H9 (cell line): ENCODE measurements at regions not wholly inside any gene's neighbourhood (a gene's known extent, or its start where the extent isn't known, plus 50 kb on each side); places are given as distances from the start of the nearest gene placed in this dataset.

Experiments
- DNase-seq: peaks from one replicate; pipeline ENCODE4 v3.0.0-alpha.2; 2017
- H2AFZ ChIP-seq: one replicate; pipeline ENCODE4 v1.6.1; 2013; ENCODE audit warnings: mild to moderate bottlenecking, low read length, control low read depth, moderate library complexity
- H2AK5ac ChIP-seq: 2 replicates; pipeline ENCODE4 v1.6.1; 2013; ENCODE audit warnings: low read length, control low read depth, mixed read lengths; ENCODE audit not compliant: insufficient read length
- H2BK120ac ChIP-seq: one replicate; pipeline ENCODE4 v1.6.1; 2013; ENCODE audit warnings: low read depth, mild to moderate bottlenecking, low read length, control low read depth, inconsistent platforms; ENCODE audit not compliant: poor library complexity, severe bottlenecking
- H2BK12ac ChIP-seq: 2 replicates; pipeline ENCODE4 v1.6.1; 2013; ENCODE audit warnings: low read length, control low read depth, mixed read lengths, low read depth; ENCODE audit not compliant: insufficient read length
- H2BK15ac ChIP-seq: 2 replicates; pipeline ENCODE4 v1.6.1; 2013; ENCODE audit warnings: low read depth, low read length, control low read depth
- H2BK20ac ChIP-seq: one replicate; pipeline ENCODE4 v1.6.1; 2013; ENCODE audit warnings: low read depth, mild to moderate bottlenecking, low read length, control low read depth, inconsistent platforms; ENCODE audit not compliant: poor library complexity, severe bottlenecking
- H2BK5ac ChIP-seq: 2 replicates; pipeline ENCODE4 v1.6.1; 2013; ENCODE audit warnings: low read length, control low read depth, mixed read lengths; ENCODE audit not compliant: insufficient read length
- H3K14ac ChIP-seq: 2 replicates; pipeline ENCODE4 v1.6.1; 2013; ENCODE audit warnings: low read length, control low read depth; ENCODE audit not compliant: insufficient read depth
- H3K18ac ChIP-seq: 2 replicates; pipeline ENCODE4 v1.6.1; 2013; ENCODE audit warnings: low read depth, mild to moderate bottlenecking, mixed read lengths, low read length, control low read depth; ENCODE audit not compliant: insufficient read length
- H3K23ac ChIP-seq: 2 replicates; pipeline ENCODE4 v1.6.1; 2013; ENCODE audit warnings: low read length, control low read depth, mixed read lengths, low read depth; ENCODE audit not compliant: insufficient read length
- H3K23me2 ChIP-seq: 2 replicates; pipeline ENCODE4 v1.6.1; 2013; ENCODE audit warnings: low read depth, mild to moderate bottlenecking, mixed read lengths, low read length, control low read depth; ENCODE audit not compliant: insufficient read length, poor library complexity, severe bottlenecking
- H3K27ac ChIP-seq: 2 replicates; pipeline ENCODE4 v1.5.1; 2013; ENCODE audit warnings: low read length, control low read depth, mixed read lengths, low read depth; ENCODE audit not compliant: insufficient read length
- H3K27me3 ChIP-seq: 2 replicates; pipeline ENCODE4 v1.6.1; 2013; ENCODE audit warnings: low read length, control low read depth, inconsistent platforms; ENCODE audit not compliant: insufficient read depth
- H3K4ac ChIP-seq: 2 replicates; pipeline ENCODE4 v1.6.1; 2013; ENCODE audit warnings: low read depth, mild to moderate bottlenecking, control low read depth, inconsistent platforms, low read length, moderate library complexity
- H3K4me1 ChIP-seq: 2 replicates; pipeline ENCODE4 v1.6.1; 2013; ENCODE audit warnings: low read length, control low read depth, inconsistent platforms; ENCODE audit not compliant: insufficient read depth
- H3K4me2 ChIP-seq: 2 replicates; pipeline ENCODE4 v1.6.1; 2013; ENCODE audit warnings: low read length, control low read depth, mixed read lengths; ENCODE audit not compliant: insufficient read length, insufficient read depth
- H3K56ac ChIP-seq: 2 replicates; pipeline ENCODE4 v1.6.1; 2013; ENCODE audit warnings: low read depth, mild to moderate bottlenecking, mixed read lengths, low read length, control low read depth; ENCODE audit not compliant: insufficient read length
- H3K79me1 ChIP-seq: 2 replicates; pipeline ENCODE4 v1.6.1; 2013; ENCODE audit warnings: low read depth, mild to moderate bottlenecking, moderate library complexity, low read length, control low read depth, inconsistent platforms; ENCODE audit not compliant: insufficient read depth, poor library complexity, severe bottlenecking
- H3K79me2 ChIP-seq: 2 replicates; pipeline ENCODE4 v1.6.1; 2013; ENCODE audit warnings: low read length, control low read depth, inconsistent platforms; ENCODE audit not compliant: insufficient read depth
- H3K9ac ChIP-seq: 2 replicates; pipeline ENCODE4 v1.6.1; 2013; ENCODE audit warnings: low read length, control low read depth, mixed read lengths; ENCODE audit not compliant: insufficient read length; ENCODE audit errors: extremely low read depth
- H3K9me3 ChIP-seq: one replicate; pipeline ENCODE4 v1.6.1; 2013; ENCODE audit warnings: low read depth, low read length, inconsistent platforms; ENCODE audit not compliant: control insufficient read depth
- H3T11ph ChIP-seq: one replicate; pipeline ENCODE4 v1.6.1; 2013; ENCODE audit warnings: mild to moderate bottlenecking, low read length, control low read depth, inconsistent platforms
- H4K20me1 ChIP-seq: one replicate; pipeline ENCODE4 v1.6.1; 2013; ENCODE audit not compliant: control insufficient read depth, insufficient read length, insufficient read depth
- H4K5ac ChIP-seq: 2 replicates; pipeline ENCODE4 v1.6.1; 2013; ENCODE audit warnings: low read depth, mild to moderate bottlenecking, mixed read lengths, low read length, control low read depth; ENCODE audit not compliant: insufficient read length
- H4K8ac ChIP-seq: replicated peaks from 2 replicates; pipeline ENCODE4 v1.6.1; 2013; ENCODE audit warnings: low read length, control low read depth, mixed read lengths, low read depth; ENCODE audit not compliant: insufficient read length
- H4K91ac ChIP-seq: 2 replicates; pipeline ENCODE4 v1.6.1; 2013; ENCODE audit warnings: low read depth, mild to moderate bottlenecking, moderate library complexity, mixed read lengths, low read length, control low read depth; ENCODE audit not compliant: insufficient read length
- H3K27ac Mint-ChIP-seq, 3 experiments: 2 replicates in 2 of 3; 3 replicates in 1 of 3; pipeline ENCODE4 v1.8.0; 2020 to 2021; ENCODE audit warnings: mixed read lengths in 3 of 3, mild to moderate bottlenecking in 1 of 3, moderate library complexity in 1 of 3
- H3K27me3 Mint-ChIP-seq: 2 replicates; pipeline ENCODE4 v1.8.0; 2021; ENCODE audit warnings: low read depth, mild to moderate bottlenecking, moderate library complexity, mixed read lengths
- H3K36me3 Mint-ChIP-seq, 3 experiments: 2 replicates in 2 of 3; 3 replicates in 1 of 3; pipeline ENCODE4 v1.8.0; 2020 to 2021; ENCODE audit warnings: low read depth in 3 of 3, mixed read lengths in 3 of 3; ENCODE audit not compliant: insufficient read depth in 1 of 3
- H3K4me1 Mint-ChIP-seq, 2 experiments: 2 replicates each; pipeline ENCODE4 v1.8.0; 2020; ENCODE audit warnings: mixed read lengths in 2 of 2
- H3K4me3 Mint-ChIP-seq, 2 experiments: 2 replicates in 1 of 2; 3 replicates in 1 of 2; pipeline ENCODE4 v1.8.0; 2020 to 2021; ENCODE audit warnings: mild to moderate bottlenecking in 2 of 2, mixed read lengths in 2 of 2, moderate library complexity in 1 of 2
- H3K9me3 Mint-ChIP-seq, 2 experiments: 2 replicates in 1 of 2; 3 replicates in 1 of 2; pipeline ENCODE4 v1.8.0; 2020; ENCODE audit warnings: mild to moderate bottlenecking in 2 of 2, mixed read lengths in 2 of 2, moderate library complexity in 1 of 2
- CTCF ChIP-seq: fragments of 200-600 bp; sonication (generic); conservative IDR thresholded peaks from 3 replicates; pipeline ENCODE4 v1.8.0; 2021; ENCODE audit warnings: antibody characterized with exemption, mild to moderate bottlenecking
- WGBS: extraction: QIAGEN DNeasy Blood & Tissue Kit; methylation state at CpG from one replicate; pipeline ENCODE4 v1.1.7; 2013; ENCODE audit warnings: missing lambda C conversion rate, low lambda C conversion rate, mixed read lengths; ENCODE audit not compliant: insufficient read length; ENCODE audit errors: extremely low coverage; 5-methylcytosine and 5-hydroxymethylcytosine counted together

- no peaks in the 10 kb centered on the region for H3K27me3 Mint-ChIP-seq
- no peak overlapping the region for H4K8ac ChIP-seq
- no peak overlapping the region for H3K27ac ChIP-seq
- no peak overlapping the region for H2BK120ac ChIP-seq
- no peak overlapping the region for H3K9ac ChIP-seq
- no peaks in the 10 kb centered on the region for H3K79me1 ChIP-seq
- H3K9me3 ChIP-seq = no peaks in the 10 kb centered on the region
- H3K36me3 Mint-ChIP-seq = no peaks in the 10 kb centered on the region
- no peak overlapping the region for H3K4me3 Mint-ChIP-seq
- no peak overlapping the region for H3K23ac ChIP-seq
- TF ChIP-seq CTCF = no peak
- H2AFZ ChIP-seq = no peak overlapping the region
- H2BK12ac ChIP-seq = no peak overlapping the region
- no peak overlapping the region for H2BK15ac ChIP-seq
- 0 out of 4 replicates have a peak, but pooled peaks cover 0 to 3% of the 10 kb centered on the region in 2 experiments for H3K4me1 Mint-ChIP-seq
- H3K18ac ChIP-seq = no peak overlapping the region
- H4K91ac ChIP-seq = no peak overlapping the region
- H3K23me2 ChIP-seq = no peaks in the 10 kb centered on the region
- H3K27me3 ChIP-seq = no peaks in the 10 kb centered on the region; the same call in 1 of the 2 replicates
- no peak overlapping the region for H3K14ac ChIP-seq
- no peak overlapping the region for H2BK20ac ChIP-seq
- H4K5ac ChIP-seq = no peak overlapping the region
- no peak overlapping the region for H3K56ac ChIP-seq
- no peak overlapping the region for H3K27ac Mint-ChIP-seq
- WGBS = no CpG with 5 or more reads among the region's 2 CpGs
- no peak overlapping the region for H2BK5ac ChIP-seq
- H3K4me2 ChIP-seq = no peak overlapping the region
- H2AK5ac ChIP-seq = no peak overlapping the region
- H3K4ac ChIP-seq = no peak overlapping the region
- no peaks in the 10 kb centered on the region for H3K9me3 Mint-ChIP-seq
- no peaks in the 10 kb centered on the region for H3K79me2 ChIP-seq
- no peaks in the 10 kb centered on the region for H3K4me1 ChIP-seq
- H4K20me1 ChIP-seq = no peaks in the 10 kb centered on the region
- no peak for DNase-seq
- no peak overlapping the region for H3T11ph ChIP-seq
These were observed 421.3 kb downstream of the CAAP1 start for GRCh38 chr9:26471261-26471660.
